ENCODE measurements at regions not wholly inside any gene's neighbourhood (a gene's known extent, or its start where the extent isn't known, plus 50 kb on each side); places are given as distances from the start of the nearest gene placed in this dataset.
"Not testable (repeated sequence)": the region's sequence is repeated elsewhere in the genome, so short reads cannot be mapped to it uniquely, and the experiment has no call there.

GRCh38 chr7:92909686-92910475, 73.5 kb upstream of the CDK6 start:
- no peak for DNase-seq

- DNase-seq = no peak
These were observed 68.1 kb upstream of the CDK6 start for GRCh38 chr7:92904244-92905131.

- no peak for DNase-seq
These were observed 62.4 kb upstream of the CDK6 start for GRCh38 chr7:92898798-92899197.

GRCh38 chr7:92894857-92895256, 58.5 kb upstream of the CDK6 start:
- not testable (repeated sequence) for DNase-seq

GRCh38 chr7:92889081-92889480, 52.7 kb upstream of the CDK6 start:
- DNase-seq = peak; percentile 77
